ENCODE measurements at regions not wholly inside any gene's neighbourhood (a gene's known extent, or its start where the extent isn't known, plus 50 kb on each side); places are given as distances from the start of the nearest gene placed in this dataset.

GRCh38 chr9:115596746-115597080 lies 478.8 kb upstream of the TNC start:
- intact Hi-C loops (cut with DNase I; ENCODE audit: low total_unique reads), result no loop called here
- no peak overlapping the region for H3K27ac ChIP-seq
- H3K4me1 ChIP-seq, result no peaks in the 10 kb centered on the region
- H3K9me3 ChIP-seq, result no peaks in the 10 kb centered on the region
- TF ChIP-seq POLR2A (IDR thresholded peaks at IDR 0.05) (no peak), CTCF (IDR thresholded peaks at IDR 0.05) (no peak)
- no peaks in the 10 kb centered on the region for H3K36me3 ChIP-seq
- H3K4me3 ChIP-seq, result no peak overlapping the region
- DNase-seq, result no peak
- H3K27me3 ChIP-seq, result no peaks in the 10 kb centered on the region

GRCh38 chr9:115597330-115597895 lies 479.5 kb upstream of the TNC start:
- intact Hi-C loops (cut with DNase I; ENCODE audit: low total_unique reads), result no loop called here
- no peak overlapping the region for H3K27ac ChIP-seq

GRCh38 chr9:115598751-115599150 lies 480.8 kb upstream of the TNC start:
- H3K4me1 ChIP-seq, result no peaks in the 10 kb centered on the region
- intact Hi-C loops (cut with DNase I; ENCODE audit: low total_unique reads), result no loop called here
- H3K27ac ChIP-seq, result peak overlapping the region; percentile 16 to 36
- no peak for DNase-seq
- TF ChIP-seq POLR2A (IDR thresholded peaks at IDR 0.05), result no peak
- no peak for TF ChIP-seq CTCF (IDR thresholded peaks at IDR 0.05)
- no peaks in the 10 kb centered on the region for H3K9me3 ChIP-seq
- H3K36me3 ChIP-seq, result no peaks in the 10 kb centered on the region
- H3K4me3 ChIP-seq, result no peak overlapping the region
- no peaks in the 10 kb centered on the region for H3K27me3 ChIP-seq

More at GRCh38 chr9:115597330-115597895, 479.5 kb upstream of the TNC start:
- H3K36me3 ChIP-seq, result no peaks in the 10 kb centered on the region
- H3K27me3 ChIP-seq, result no peaks in the 10 kb centered on the region
- TF ChIP-seq CTCF (IDR thresholded peaks at IDR 0.05) (no peak), POLR2A (IDR thresholded peaks at IDR 0.05) (no peak)
- no peak overlapping the region for H3K4me3 ChIP-seq
- no peak for DNase-seq
- no peaks in the 10 kb centered on the region for H3K4me1 ChIP-seq
- no peaks in the 10 kb centered on the region for H3K9me3 ChIP-seq

- intact Hi-C loops (cut with DNase I; ENCODE audit: low total_unique reads), result no loop called here
- H3K4me3 ChIP-seq, result no peak overlapping the region
- no peak for DNase-seq
- no peaks in the 10 kb centered on the region for H3K27me3 ChIP-seq
- no peaks in the 10 kb centered on the region for H3K9me3 ChIP-seq
- TF ChIP-seq CTCF (IDR thresholded peaks at IDR 0.05), result no peak
- no peak for TF ChIP-seq POLR2A (IDR thresholded peaks at IDR 0.05)
- H3K27ac ChIP-seq, result peak overlapping the region in 1 of 2 donors; percentile 36
- no peaks in the 10 kb centered on the region for H3K4me1 ChIP-seq
- H3K36me3 ChIP-seq, result no peaks in the 10 kb centered on the region
Measured at GRCh38 chr9:115599898-115600297, 481.9 kb upstream of the TNC start.

GRCh38 chr9:115601434-115601833 lies 483.5 kb upstream of the TNC start:
- Histone ChIP-seq H3K4me3 (no peak overlapping the region), H3K4me1 (no peaks in the 10 kb centered on the region), H3K27me3 (no peaks in the 10 kb centered on the region), H3K27ac (no peak overlapping the region), H3K9me3 (no peaks in the 10 kb centered on the region), H3K36me3 (no peaks in the 10 kb centered on the region)
- TF ChIP-seq CTCF (IDR thresholded peaks at IDR 0.05) (no peak), POLR2A (IDR thresholded peaks at IDR 0.05) (no peak)
- DNase-seq, result no peak
- intact Hi-C loops (cut with DNase I; ENCODE audit: low total_unique reads), result no loop called here
